Large intestine (tissue), 3 donors: ENCODE measurements at regions not wholly inside any gene's neighbourhood (a gene's known extent, or its start where the extent isn't known, plus 50 kb on each side); places are given as distances from the start of the nearest gene placed in this dataset.
"Not testable (repeated sequence)": the region's sequence is repeated elsewhere in the genome, so short reads cannot be mapped to it uniquely, and the experiment has no call there.

Experiments
- DNase-seq, 2 donors: peaks; one replicate each; pipeline versions ENCODE4 v3.0.0 to v3.0.0-alpha.2; 2013
- H3K27ac ChIP-seq: one replicate; pipeline ENCODE4 v1.5.1; 2013; ENCODE audit warnings: low read length
- H3K27me3 ChIP-seq: 2 replicates; pipeline ENCODE4 v1.6.1; 2013; ENCODE audit warnings: low read length; ENCODE audit not compliant: control insufficient read depth, insufficient read depth
- H3K36me3 ChIP-seq: 2 replicates; pipeline ENCODE4 v1.6.1; 2013; ENCODE audit warnings: low read length; ENCODE audit not compliant: control insufficient read depth, insufficient read depth
- H3K4me1 ChIP-seq: one replicate; pipeline ENCODE4 v1.6.1; 2013; ENCODE audit warnings: low read length; ENCODE audit not compliant: control insufficient read depth, insufficient read depth
- H3K4me3 ChIP-seq: one replicate; pipeline ENCODE4 v1.5.1; 2013; ENCODE audit warnings: low read length
- H3K9me3 ChIP-seq: one replicate; pipeline ENCODE4 v1.6.1; 2013; ENCODE audit warnings: mild to moderate bottlenecking, low read depth, low read length, moderate library complexity; ENCODE audit not compliant: control insufficient read depth
- WGBS: methylation state at CpG from one replicate; pipeline ENCODE4 v1.1.5; 2013; ENCODE audit warnings: low lambda C conversion rate; ENCODE audit not compliant: insufficient coverage; 5-methylcytosine and 5-hydroxymethylcytosine counted together

DNA sequence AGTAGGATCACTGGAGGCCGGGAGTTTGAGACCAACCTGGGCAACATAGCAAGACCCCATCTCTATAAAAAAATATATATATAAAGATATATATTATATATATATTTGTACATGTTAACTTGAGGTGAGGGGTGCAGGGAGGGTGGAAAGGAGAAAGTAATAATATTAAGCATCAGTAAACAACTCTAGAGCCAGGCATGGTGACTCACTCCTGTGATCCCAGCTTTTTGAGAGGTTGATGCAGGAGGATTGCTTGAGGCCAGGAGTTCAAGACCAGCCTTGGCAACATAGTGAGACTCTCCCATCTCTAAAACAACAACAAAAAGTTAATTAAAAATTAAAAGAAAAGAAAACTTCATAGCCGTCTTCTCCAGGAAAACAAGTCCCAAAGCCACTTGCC is 61.7 kb upstream of the SMURF2 start:
- no peak for DNase-seq
- Histone ChIP-seq H3K27me3 (no peaks in the 10 kb centered on the region), H3K36me3 (no peaks in the 10 kb centered on the region), H3K4me3 (no peak overlapping the region), H3K27ac (no peak overlapping the region), H3K4me1 (no peaks in the 10 kb centered on the region), H3K9me3 (no peaks in the 10 kb centered on the region)
- no CpG with 5 or more reads among the region's 2 CpGs for WGBS

DNA sequence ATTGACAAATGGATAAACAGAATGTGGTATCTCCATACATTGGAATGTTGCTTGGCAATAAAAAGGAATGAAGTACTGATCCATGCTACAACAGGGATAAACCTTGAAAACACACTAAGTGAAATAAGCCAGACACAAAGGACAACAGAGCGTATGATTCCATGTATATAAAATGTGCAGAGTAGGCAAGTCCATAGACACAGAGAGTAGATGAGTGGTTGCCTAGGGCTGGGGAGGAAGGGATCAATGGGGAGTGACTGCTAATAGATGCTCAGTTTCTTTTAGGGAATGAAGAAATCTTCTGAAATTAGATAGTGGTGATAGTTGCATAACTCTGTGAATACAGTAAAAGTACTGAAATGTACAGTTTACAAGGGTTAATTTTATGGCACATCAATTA is 59.4 kb upstream of the SMURF2 start:
- H3K4me1 ChIP-seq, H3K27ac ChIP-seq, DNase-seq, H3K9me3 ChIP-seq, H3K27me3 ChIP-seq, H3K36me3 ChIP-seq, H3K4me3 ChIP-seq: not testable (repeated sequence)
- WGBS, result 86% methylated on average over 1 of the region's 1 CpG

DNA sequence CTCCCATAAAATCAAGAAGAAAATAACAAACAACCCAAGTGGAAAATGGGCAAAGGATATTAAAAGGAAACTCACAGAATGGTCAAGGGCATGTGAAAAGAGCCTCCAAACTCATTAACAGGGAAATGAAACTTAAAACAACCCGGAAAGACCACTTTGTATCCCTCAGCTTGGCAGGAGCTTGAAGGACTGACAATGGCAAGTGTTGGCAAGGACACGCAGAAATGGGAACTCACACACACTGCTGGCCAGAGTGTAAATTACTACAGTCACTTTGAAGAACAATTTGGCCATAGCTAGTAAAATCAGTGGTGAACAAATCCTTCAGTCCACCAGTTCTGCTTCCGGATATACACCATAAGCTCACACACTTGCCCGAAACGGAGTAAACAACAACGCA is 58.1 kb upstream of the SMURF2 start:
- not testable (repeated sequence) for DNase-seq, H3K27ac ChIP-seq, H3K27me3 ChIP-seq, H3K4me1 ChIP-seq, H3K4me3 ChIP-seq, H3K36me3 ChIP-seq, H3K9me3 ChIP-seq
- no CpG with 5 or more reads among the region's 6 CpGs for WGBS

DNA sequence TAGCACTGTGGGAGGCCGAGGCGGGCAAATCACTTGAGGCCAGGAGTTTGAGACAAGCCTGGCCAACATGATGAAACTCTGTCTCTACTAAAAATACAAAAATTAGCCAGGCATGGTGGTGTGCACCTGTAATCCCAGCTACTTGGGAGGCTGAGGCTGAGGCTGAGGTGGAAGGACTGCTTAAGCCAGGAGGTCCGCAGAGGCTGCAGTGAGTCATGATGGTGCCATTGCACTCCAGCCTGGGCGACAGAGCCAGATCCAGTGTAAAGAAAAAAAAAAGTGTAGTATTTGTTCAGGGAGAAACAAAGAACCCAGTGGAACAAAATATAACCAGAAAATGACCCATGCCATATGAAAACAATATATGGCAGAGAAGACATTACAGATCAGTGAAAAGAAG is 57.4 kb upstream of the SMURF2 start:
- H3K4me3 ChIP-seq, H3K27ac ChIP-seq, H3K4me1 ChIP-seq, H3K27me3 ChIP-seq, H3K36me3 ChIP-seq, H3K9me3 ChIP-seq, DNase-seq: not testable (repeated sequence)
- WGBS, result no CpG with 5 or more reads among the region's 4 CpGs

DNA sequence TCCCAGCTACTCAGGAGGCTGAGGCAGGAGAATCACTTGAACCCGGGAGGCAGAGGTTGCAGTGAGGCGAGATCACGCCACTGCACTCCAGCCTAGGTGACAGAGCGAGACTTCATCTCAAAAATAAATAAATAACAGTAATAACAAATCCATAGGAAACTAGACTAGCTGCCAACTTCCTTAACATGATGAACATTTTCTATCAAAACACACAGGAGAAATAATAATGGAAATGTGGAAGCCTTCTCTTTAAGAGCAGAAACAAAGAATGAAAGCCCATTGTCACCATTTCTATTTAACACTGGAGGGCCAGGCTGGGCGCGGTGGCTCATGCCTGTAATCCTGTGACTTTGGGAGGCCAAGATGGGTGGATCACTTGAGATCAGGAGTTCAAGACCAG is 56.7 kb upstream of the SMURF2 start:
- not testable (repeated sequence) for H3K27me3 ChIP-seq, H3K9me3 ChIP-seq, H3K27ac ChIP-seq, H3K36me3 ChIP-seq, H3K4me1 ChIP-seq, H3K4me3 ChIP-seq, DNase-seq
- WGBS, result no CpG with 5 or more reads among the region's 6 CpGs

DNA sequence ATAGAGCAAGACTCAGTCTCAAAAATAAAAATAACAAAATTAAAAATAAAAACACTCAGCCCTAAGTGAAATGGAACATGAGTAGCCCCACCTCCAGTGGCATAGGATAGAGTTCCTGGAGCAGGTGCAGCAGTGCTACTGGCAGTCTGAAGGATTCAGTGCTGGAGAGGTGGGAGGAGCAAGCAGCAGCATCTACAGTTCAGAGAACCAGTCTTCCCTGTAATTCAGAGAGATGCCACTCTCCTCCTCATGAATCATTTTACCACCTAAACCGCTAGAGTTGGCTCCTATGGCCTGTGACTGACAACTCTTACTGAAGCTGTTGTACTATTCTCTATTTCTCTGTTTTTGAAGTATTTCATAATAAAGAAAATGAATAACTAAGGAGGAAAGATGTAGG is 56.0 kb upstream of the SMURF2 start:
- no peak overlapping the region for H3K4me3 ChIP-seq
- no peak overlapping the region for H3K27ac ChIP-seq
- no peak for DNase-seq
- H3K36me3 ChIP-seq, result no peaks in the 10 kb centered on the region
- no CpG with 5 or more reads among the region's 1 CpG for WGBS
- H3K4me1 ChIP-seq, result peaks cover 5% of the 10 kb centered on the region
- no peaks in the 10 kb centered on the region for H3K27me3 ChIP-seq
- no peaks in the 10 kb centered on the region for H3K9me3 ChIP-seq

DNA sequence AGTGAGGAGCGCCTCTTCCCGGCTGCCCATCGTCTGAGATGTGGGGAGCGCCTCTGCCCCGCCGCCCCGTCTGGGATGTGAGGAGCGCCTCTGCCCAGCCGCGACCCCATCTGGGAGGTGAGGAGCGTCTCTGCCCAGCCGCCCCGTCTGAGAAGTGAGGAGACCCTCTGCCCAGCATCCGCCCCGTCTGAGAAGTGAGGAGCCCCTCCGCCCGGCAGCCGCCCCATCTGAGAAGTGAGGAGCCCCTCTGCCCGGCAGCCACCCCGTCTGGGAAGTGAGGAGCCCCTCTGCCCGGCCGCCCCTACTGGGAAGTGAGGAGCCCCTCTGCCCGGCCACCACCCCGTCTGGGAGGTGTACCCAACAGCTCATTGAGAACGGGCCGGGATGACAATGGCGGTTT is 54.4 kb upstream of the SMURF2 start:
- no CpG with 5 or more reads among the region's 27 CpGs for WGBS
- H3K4me3 ChIP-seq, H3K9me3 ChIP-seq, H3K36me3 ChIP-seq, H3K27me3 ChIP-seq, H3K27ac ChIP-seq, DNase-seq, H3K4me1 ChIP-seq: not testable (repeated sequence)

DNA sequence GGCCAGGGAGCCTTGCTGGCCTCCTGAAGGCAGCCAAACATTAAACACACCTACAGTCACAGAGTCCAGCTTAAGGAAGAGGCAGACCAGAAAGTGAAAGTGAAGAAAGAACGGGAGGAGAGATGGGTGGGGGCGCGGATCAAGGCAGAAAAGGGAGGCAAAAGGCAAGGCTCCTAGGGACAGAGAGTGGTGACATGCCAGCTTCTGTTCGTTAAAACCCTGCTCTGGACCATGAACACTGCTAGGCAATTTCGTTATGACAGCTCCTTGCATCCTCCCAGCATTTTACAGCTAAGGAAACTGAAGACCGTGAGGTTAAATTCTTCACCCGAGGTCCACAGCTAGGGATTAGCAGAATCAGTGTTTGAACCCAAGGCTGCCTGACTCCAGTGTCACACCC is 51.7 kb upstream of the SMURF2 start:
- H3K27ac ChIP-seq, H3K9me3 ChIP-seq, H3K27me3 ChIP-seq, H3K4me3 ChIP-seq, H3K36me3 ChIP-seq: not testable (repeated sequence)
- H3K4me1 ChIP-seq, result peaks cover 18% of the 10 kb centered on the region
- no CpG with 5 or more reads among the region's 7 CpGs for WGBS
- peak in 1 of 2 donors; percentile 38 for DNase-seq

DNA sequence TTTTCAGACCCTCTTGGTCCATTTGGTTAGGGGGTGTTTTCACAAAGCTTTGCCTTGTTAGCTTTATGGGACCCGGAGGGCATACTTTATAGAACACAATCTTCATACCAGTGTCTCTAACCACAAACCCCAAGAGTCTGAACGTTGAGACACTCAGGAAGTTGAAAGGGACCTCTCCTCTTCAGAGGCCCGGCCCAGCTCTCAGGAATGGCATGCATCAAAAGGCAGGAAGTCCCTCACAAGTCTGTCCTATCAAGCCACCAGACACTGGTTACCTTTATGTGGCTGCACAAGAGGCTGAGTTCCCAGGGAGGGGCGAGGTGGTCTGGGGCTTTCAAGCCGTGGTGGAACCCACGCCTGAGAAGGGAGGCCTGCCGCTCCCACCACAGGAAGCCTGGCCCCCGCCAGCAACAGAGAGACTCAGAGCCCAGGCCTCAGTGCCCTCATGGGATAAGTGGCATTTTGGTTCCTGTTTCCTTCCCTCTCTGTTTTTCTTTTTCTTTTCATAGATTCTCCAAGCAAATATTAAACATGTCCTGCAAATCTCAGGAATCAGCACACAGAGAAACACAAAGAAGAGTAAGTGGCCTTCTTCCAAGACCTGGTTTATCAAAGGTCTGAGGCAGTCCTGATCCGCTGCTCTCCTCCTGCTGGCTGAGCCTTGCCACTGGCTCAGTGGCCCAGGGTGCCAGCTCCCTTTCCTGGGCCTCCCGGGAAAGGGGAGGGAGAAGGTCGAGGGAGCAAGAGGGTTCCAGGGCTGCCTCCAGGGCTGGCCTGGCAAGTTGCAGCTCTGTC is 50.6 kb upstream of the SMURF2 start:
- H3K9me3 ChIP-seq, DNase-seq, H3K27me3 ChIP-seq, H3K27ac ChIP-seq, H3K36me3 ChIP-seq, H3K4me3 ChIP-seq: not testable (repeated sequence)
- WGBS, result no CpG with 5 or more reads among the region's 11 CpGs
- peaks cover 26% of the 10 kb centered on the region for H3K4me1 ChIP-seq
